ENCODE measurements at regions not wholly inside any gene's neighbourhood (a gene's known extent, or its start where the extent isn't known, plus 50 kb on each side); places are given as distances from the start of the nearest gene placed in this dataset.

DNA sequence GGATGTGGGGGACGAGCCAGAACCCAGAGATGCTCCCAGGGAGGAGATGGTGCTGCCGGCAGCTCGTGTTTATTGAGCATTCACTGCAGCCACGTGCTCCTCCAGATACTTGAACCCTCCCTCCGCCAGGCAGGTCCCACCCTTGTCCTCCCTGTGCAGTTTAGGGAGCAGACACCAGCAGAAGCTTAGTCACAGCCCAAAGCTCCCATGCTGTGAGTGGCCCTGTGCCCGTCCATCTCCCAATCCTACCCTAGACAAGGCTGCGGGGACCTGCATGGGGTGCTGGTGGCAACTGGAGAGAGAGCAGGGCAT is 176.5 kb upstream of the COPS8 start:
- no peak overlapping the region for H3K4me3 ChIP-seq (replicated peaks in 1 of 4; ENCODE audit: control extremely low read depth in 1 of 4, insufficient read depth in 1 of 4, low read depth in 3 of 4, low read length in 4 of 4)
- H2AFZ ChIP-seq (ENCODE audit: low read length), result no peak overlapping the region
- DNase-seq (ENCODE audit: low read depth in 2 of 2), result no peak
- H3K9me3 ChIP-seq (ENCODE audit: control insufficient read depth, insufficient read depth, low read depth, low read length), result no peaks in the 10 kb centered on the region
- no peak overlapping the region for H3K27ac ChIP-seq (ENCODE audit: insufficient read depth, low read length)
- H3K27me3 ChIP-seq (ENCODE audit: control insufficient read depth, insufficient read depth, low read length), result peaks cover 5% of the 10 kb centered on the region
- TF ChIP-seq CTCF (conservative IDR thresholded peaks at IDR 0.05 in 1 of 2, IDR thresholded peaks at IDR 0.05 in 1 of 2; ENCODE audit: low read depth in 1 of 2, low read length in 2 of 2) (no peak), EZH2 (IDR thresholded peaks at IDR 0.05; ENCODE audit: low read length, missing control alignments) (no peak)
- no peak overlapping the region for H3K9ac ChIP-seq (ENCODE audit: insufficient read depth, low read length)
- H3K4me2 ChIP-seq (ENCODE audit: extremely low read depth, insufficient read depth, low read length), result no peak overlapping the region
- H3K79me2 ChIP-seq (ENCODE audit: control insufficient read depth, insufficient read depth, low read length), result no peaks in the 10 kb centered on the region
- H3K36me3 ChIP-seq (ENCODE audit: control insufficient read depth, insufficient read depth, low read length), result no peaks in the 10 kb centered on the region
- no peaks in the 10 kb centered on the region for H3K4me1 ChIP-seq (ENCODE audit: control insufficient read depth, extremely low read depth, insufficient read depth, low read length)
- no peaks in the 10 kb centered on the region for H4K20me1 ChIP-seq (ENCODE audit: control insufficient read depth, extremely low read depth, insufficient read depth, low read length)

DNA sequence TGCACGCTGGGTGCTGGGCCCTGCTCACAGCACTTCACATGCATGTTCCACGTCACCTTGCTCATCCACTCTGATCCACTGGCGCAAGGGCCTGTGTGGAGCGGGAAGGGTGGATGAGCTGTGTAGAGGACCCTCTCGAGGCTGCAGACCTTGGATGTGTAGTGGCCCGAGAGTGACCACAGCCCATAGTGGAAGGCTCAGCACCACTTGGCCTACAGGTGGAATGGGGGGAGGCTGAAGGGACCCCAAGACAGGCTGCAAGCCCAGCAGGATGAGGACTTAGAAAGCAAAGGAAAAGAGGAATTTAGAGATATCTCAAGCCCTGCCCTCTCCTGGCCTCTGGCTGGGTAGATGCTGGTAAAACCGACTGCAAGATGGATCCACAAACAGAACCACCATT is 175.9 kb upstream of the COPS8 start:
- Histone ChIP-seq H3K27me3 (ENCODE audit: control insufficient read depth, insufficient read depth, low read length) (peaks cover 5% of the 10 kb centered on the region), H3K9ac (ENCODE audit: insufficient read depth, low read length) (no peak overlapping the region)

GRCh38 chr2:236910781-236911495 is 174.8 kb upstream of the COPS8 start:
- H3K9me3 ChIP-seq (ENCODE audit: control insufficient read depth, insufficient read depth, low read depth, low read length), result no peaks in the 10 kb centered on the region
- H3K79me2 ChIP-seq (ENCODE audit: control insufficient read depth, insufficient read depth, low read length), result no peaks in the 10 kb centered on the region
- no peak for DNase-seq (ENCODE audit: low read depth in 2 of 2)
- TF ChIP-seq EZH2 (IDR thresholded peaks at IDR 0.05; ENCODE audit: low read length, missing control alignments) (no peak), CTCF (conservative IDR thresholded peaks at IDR 0.05 in 1 of 2, IDR thresholded peaks at IDR 0.05 in 1 of 2; ENCODE audit: low read depth in 1 of 2, low read length in 2 of 2) (no peak)
- H3K4me3 ChIP-seq (replicated peaks in 1 of 4; ENCODE audit: control extremely low read depth in 1 of 4, insufficient read depth in 1 of 4, low read depth in 3 of 4, low read length in 4 of 4), result no peak overlapping the region
- peaks cover 4% of the 10 kb centered on the region for H3K27me3 ChIP-seq (ENCODE audit: control insufficient read depth, insufficient read depth, low read length)
- H3K36me3 ChIP-seq (ENCODE audit: control insufficient read depth, insufficient read depth, low read length), result no peaks in the 10 kb centered on the region
- no peaks in the 10 kb centered on the region for H4K20me1 ChIP-seq (ENCODE audit: control insufficient read depth, extremely low read depth, insufficient read depth, low read length)
- no peak overlapping the region for H2AFZ ChIP-seq (ENCODE audit: low read length)
- H3K4me2 ChIP-seq (ENCODE audit: extremely low read depth, insufficient read depth, low read length), result no peak overlapping the region
- H3K9ac ChIP-seq (ENCODE audit: insufficient read depth, low read length), result no peak overlapping the region
- no peak overlapping the region for H3K27ac ChIP-seq (ENCODE audit: insufficient read depth, low read length)
- no peaks in the 10 kb centered on the region for H3K4me1 ChIP-seq (ENCODE audit: control insufficient read depth, extremely low read depth, insufficient read depth, low read length)

More for the DNA sequence above, 175.9 kb upstream of the COPS8 start:
- H3K4me1 ChIP-seq (ENCODE audit: control insufficient read depth, extremely low read depth, insufficient read depth, low read length), result no peaks in the 10 kb centered on the region
- no peaks in the 10 kb centered on the region for H3K36me3 ChIP-seq (ENCODE audit: control insufficient read depth, insufficient read depth, low read length)
- H4K20me1 ChIP-seq (ENCODE audit: control insufficient read depth, extremely low read depth, insufficient read depth, low read length), result no peaks in the 10 kb centered on the region
- TF ChIP-seq CTCF (conservative IDR thresholded peaks at IDR 0.05 in 1 of 2, IDR thresholded peaks at IDR 0.05 in 1 of 2; ENCODE audit: low read depth in 1 of 2, low read length in 2 of 2) (no peak), EZH2 (IDR thresholded peaks at IDR 0.05; ENCODE audit: low read length, missing control alignments) (no peak)
- H2AFZ ChIP-seq (ENCODE audit: low read length), result no peak overlapping the region
- no peak overlapping the region for H3K4me3 ChIP-seq (replicated peaks in 1 of 4; ENCODE audit: control extremely low read depth in 1 of 4, insufficient read depth in 1 of 4, low read depth in 3 of 4, low read length in 4 of 4)
- no peak for DNase-seq (ENCODE audit: low read depth in 2 of 2)
- H3K4me2 ChIP-seq (ENCODE audit: extremely low read depth, insufficient read depth, low read length), result no peak overlapping the region
- H3K27ac ChIP-seq (ENCODE audit: insufficient read depth, low read length), result no peak overlapping the region
- no peaks in the 10 kb centered on the region for H3K9me3 ChIP-seq (ENCODE audit: control insufficient read depth, insufficient read depth, low read depth, low read length)
- no peaks in the 10 kb centered on the region for H3K79me2 ChIP-seq (ENCODE audit: control insufficient read depth, insufficient read depth, low read length)

Data from fibroblast of lung (primary cell).